Stimulated activated CD8-positive, alpha-beta memory T cell treated with anti-CD3 and anti-CD28 coated beads, Interleukin-2, amount 100 ng/mL, for 1 hour (primary cell): ENCODE measurements at regions not wholly inside any gene's neighbourhood (a gene's known extent, or its start where the extent isn't known, plus 50 kb on each side); places are given as distances from the start of the nearest gene placed in this dataset.

Experiments used
- DNase-seq, 2 donors: peaks; one replicate each; pipeline ENCODE4 v3.0.0-alpha.2; 2020; ENCODE audit warnings: low read depth in 2 of 2

DNA sequence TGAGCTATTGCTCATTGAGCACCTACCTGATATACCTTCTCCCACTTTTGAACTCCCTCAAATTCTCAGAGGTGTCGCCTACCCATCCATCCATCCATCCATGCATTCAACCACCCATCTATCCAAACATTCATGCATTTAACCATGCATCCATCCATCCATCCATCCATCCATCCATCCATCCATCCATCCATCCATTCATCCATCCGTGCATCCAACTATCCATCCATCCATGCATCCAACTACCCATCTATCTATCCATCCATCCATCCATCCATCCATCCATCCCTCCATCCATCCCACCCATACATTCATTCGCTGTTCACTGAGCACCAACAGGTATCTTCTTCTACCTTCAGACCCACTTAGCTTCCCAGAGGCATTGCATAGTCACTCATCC is 342.8 kb downstream of the CTTN start:
- DNase-seq, result no peak

DNA sequence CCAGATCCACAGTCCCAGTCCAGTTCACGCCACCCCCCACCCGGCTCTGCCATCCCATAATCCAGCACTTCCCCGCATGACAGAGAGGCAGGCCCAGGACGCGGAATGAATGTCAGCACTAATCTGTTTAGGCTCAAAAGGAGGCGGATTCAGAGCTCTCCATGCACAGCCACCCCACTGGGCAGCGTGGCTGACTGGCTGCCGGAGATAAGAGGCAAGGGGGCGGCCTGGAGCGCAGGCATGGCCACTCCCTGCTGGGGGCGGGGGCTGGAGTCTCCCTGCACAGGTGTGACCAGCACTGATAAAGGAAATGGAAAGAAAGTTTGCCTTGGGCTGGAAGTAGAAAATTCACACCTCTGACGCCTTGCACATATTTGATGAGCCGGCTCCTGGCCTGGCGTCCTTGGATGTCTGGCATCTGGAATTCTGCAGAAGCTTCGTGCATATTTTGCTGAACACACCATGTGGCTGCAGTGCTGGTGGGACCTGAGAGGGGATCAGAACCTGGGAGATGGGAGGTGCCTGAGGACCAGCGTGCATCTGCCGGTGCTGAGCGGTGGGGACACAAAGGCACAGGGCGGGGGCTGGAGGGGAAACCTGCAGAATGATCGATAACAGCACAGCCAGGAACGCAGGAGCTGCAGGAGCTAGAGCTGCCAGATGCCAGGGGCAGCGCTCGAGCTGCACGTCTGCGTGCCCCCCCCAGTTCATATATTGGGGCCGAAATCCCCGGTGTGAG is 344.4 kb downstream of the CTTN start:
- no peak for DNase-seq

DNA sequence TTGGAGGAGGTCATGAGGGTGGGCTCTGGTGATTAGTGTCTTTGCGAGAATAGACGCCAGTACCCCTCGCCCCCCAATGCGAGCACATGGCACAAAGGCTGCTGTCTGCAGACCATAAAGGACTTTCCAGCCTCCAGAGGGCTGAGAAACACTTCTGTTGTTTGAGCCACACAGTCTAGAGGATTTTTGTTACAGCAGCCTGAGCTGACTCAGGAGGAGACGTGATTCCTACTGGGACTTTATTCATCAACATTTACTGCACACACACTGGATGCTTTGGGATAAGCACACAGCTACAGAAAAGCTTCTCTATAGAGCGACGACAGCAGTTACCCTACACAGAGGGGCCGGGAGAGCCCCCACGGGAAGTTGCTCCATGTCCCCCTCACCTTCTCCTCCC is 345.0 kb downstream of the CTTN start:
- no peak for DNase-seq

DNA sequence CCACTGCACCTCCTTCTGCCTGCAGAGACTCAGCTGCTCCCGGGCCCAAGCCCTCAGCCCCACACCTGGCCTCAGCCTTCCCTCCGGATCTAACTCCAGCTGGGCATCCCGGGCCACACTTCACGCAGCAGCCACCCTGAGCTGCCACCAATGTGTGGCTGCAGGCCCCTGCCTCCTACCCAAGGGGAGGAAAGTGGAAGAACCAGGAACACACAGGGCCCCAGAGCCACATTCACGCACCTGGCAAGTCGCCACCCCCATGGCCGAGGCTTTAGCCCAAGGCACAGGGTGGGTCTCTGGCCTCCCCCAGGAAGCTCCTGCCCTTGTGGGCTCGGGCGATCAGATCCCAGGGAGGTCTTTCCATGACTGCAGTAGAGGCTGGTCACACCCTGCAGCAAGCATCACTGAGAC is 345.6 kb downstream of the CTTN start:
- DNase-seq, result no peak

DNA sequence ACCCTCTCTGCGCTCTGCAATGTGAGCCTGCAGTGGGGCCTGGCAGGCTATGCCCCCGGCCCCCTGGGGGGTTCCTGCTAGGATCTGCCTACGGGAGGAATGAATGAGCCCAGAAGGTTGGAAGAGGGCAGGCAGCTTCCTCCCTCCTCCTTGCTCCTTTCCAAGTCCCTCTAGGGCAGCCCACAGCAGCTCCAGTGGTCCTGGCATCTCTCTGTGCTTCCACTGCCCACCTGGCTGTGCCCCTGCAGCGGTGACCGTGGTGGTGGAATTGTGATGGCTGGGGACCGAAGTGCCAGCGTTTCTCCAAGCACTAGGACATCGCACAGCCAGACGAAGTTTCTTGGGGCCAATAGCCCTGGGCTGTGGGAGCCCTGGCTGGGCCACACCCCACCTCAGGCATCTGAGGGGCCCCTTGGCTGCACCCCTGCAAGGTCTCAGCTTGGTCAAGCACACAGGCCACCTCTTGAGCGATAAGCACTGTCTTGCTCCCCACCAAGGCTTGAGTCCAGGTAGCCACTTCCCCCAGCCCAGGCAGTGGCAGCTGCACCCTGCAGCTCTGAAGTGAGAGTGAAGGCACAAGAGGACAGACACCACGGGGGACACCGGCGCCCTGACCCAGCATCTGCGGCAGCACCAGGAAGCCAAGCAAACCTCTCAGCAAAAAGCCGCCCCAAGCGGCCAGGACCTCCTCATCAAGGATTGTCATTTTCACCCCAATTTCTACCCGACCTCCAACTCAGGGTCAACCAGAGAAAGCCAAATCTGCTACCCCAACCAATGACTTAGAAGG is 346.3 kb downstream of the CTTN start:
- DNase-seq, result no peak

DNA sequence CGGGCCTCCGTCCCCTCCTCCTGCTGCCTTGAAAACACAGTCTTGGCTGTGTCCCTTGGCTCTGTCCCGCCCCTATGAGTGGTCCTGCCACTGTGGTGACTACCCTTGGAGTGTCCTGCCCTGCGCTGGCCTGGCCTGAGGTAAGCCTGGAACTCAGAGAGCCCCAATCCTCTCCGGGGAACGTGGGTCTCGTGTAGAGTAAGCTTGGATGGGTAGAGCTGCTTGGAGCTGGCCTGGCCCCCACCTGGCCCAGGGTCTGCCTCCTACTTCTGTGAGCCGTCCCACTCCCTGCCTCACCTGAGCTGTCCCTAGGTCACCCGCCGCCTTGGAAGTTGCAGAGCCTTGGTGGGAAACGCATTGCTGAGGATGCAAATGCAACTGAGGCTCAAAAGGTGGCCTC is 347.1 kb downstream of the CTTN start:
- no peak for DNase-seq

DNA sequence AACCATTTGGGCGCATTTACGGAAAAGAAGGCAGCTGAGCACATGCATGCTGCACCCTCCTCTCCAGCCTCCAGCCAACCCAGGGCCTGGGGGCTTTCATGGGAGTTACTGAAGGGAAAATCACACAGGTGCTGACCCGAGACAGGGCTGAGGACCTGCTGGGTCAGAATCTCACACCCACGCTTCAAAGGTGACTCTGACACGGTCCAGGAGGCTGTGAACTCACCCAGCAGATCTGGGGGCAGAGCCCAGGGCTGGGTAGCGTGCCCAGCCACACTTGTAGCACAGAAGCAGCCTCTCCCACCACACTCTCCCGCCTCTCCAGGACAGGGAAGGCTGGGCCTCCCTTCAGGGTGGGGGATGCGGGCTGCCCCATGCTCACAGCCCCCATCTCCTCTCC is 347.6 kb downstream of the CTTN start:
- DNase-seq, result no peak

DNA sequence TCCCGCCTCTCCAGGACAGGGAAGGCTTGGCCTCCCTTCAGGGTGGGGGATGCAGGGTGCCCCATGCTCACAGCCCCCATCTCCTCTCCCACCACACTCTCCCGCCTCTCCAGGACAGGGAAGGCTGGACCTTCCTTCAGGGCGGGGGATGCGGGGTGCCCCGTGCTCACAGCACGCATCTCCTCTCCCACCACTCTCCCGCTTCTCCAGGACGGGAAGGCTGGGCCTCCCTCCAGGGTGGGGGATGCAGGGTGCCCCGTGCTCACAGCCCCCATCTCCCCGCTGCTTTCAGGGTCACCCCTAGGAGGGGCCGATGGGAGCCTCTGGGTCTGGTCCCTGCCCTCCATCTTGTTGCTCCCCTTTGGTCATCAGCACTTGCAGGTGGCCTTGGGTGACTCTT is 348.0 kb downstream of the CTTN start:
- DNase-seq, result no peak

DNA sequence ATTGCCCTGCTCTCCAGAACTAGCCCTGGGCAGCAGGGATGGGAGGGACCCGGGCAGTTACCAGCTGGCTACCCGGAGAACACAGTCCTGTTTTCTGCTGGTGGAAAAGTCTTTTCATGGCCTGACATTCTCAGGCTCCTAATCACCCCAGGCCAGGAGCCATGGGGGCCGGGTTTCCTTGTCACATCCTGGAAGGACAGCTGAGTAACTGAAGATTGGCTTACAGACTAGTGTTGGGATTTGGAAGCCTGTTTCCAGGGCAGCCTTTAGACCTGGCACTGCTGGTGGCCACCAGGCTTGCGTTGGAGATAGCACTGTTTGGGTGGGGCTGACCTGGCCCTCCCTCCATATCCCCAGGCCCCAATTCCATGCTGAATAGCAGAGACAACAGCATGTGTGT is 349.0 kb downstream of the CTTN start:
- DNase-seq, result no peak

DNA sequence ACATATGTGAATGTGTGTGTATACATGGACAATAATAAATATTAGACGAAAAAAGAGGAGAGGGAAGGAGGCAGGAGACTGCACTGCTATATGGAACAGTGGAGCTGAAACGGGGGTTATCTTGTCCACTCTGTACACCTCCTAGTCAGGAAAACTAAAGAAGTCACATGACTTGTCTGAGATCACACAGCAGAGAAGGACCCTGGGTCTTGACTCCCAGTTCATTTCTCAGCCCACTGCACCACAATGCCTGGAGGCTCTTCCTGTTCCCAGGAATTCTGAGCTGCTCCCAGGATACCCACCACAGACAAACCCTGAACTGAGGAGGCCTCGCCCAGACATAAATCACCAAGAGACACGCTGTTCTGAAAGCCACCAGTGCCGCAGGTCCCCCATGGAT is 349.6 kb downstream of the CTTN start:
- DNase-seq, result no peak

DNA sequence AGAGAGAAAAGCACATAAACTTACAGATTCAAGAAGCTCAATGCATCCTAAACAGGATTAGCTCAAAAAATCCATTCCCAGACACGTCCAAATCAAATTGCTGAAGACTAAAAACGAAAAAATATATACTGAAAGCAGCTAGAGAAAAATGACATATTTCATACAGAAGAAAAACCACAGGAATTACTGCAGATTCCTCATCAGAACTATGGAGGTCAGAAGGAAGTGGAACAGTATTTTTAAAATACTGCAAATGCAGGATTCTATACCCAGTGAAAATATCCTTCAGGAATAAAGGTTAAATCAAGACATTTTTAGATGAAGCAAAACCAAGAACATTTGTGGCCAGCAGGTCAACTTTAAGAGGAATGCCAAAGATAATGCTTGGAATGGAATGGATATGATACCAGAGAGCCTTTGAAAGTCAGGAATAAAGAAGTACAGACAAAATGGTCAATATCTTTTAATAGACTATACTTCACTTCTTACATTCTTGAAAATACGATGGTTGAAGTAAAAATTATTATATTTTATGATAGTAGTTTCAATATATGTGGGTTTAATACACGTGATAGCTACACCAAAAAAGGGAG is 352.9 kb downstream of the CTTN start:
- no peak for DNase-seq

DNA sequence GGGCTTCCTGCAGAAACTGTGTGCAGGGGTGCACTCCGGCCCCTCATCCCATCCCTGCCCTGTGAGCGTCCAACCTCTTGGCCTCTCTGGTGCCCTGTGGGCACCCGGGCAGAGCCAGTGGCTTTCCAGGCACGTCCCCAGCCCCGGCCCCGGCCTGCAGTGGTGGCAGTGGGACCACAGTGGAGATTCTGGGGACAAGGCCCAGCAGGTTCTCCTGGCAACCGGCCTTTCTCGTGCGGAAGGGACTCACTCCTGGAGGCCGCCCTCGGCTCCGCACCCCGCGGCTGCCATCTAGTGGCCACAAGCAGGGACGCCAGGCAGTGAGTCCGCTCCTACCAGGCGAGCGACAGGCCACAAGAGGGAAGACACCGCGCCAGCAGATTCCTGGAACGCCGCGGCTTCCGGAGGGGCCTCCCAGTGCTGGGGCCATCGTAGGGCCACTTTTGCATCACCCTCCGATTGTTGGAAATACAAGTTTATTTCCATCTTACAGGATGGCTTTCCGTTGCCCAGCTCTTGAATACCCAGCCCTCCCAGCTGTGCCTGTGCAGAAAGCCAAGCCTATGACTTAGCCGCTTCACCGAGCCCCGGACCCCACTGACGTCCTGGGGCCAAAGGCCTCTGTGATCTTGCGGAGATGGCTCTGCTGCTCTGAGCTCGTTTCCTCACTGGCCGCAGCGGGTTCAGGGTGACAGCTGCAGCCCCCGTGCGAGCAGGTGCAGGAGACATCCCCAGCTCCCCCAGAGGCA is 357.3 kb downstream of the CTTN start:
- DNase-seq, result peak; percentile 6 to 16

DNA sequence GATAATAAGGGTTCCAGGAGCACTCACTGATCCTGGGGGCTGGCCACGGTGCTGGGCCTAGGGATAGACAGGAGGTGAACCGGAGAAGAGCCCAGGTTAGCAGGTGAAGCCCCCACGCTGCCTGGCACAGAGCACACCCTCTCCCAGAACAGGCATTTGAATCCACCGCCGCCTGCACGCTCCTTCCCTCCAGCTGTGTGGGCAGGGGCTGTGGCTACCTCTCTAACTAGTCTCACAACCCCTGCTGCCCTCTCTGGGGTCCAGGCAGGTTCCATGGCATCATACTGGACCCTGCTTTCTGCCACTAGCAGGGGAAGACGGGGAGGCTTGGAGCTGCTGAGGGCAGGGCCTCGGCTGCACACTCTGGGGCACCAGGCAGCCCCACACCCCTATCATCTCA is 358.0 kb downstream of the CTTN start:
- no peak for DNase-seq

DNA sequence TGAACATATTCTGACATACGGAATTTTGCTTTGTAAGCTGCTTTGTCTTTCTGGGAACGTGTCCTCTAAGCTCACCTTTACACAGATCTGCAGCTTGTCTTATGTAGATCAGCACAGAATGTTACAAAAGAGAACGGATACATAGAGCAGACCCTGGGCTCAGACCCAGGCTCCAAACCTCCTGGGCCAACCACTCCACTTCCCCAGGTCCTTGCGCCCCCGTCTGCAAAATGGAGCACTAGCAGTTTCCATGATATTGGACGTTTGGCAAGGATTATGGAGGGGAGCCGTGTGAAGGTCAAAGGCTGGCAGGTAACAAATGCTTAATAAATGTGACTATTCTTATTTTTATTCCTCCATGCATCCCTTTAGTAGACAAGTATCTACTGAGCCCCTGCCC is 358.4 kb downstream of the CTTN start:
- no peak for DNase-seq

DNA sequence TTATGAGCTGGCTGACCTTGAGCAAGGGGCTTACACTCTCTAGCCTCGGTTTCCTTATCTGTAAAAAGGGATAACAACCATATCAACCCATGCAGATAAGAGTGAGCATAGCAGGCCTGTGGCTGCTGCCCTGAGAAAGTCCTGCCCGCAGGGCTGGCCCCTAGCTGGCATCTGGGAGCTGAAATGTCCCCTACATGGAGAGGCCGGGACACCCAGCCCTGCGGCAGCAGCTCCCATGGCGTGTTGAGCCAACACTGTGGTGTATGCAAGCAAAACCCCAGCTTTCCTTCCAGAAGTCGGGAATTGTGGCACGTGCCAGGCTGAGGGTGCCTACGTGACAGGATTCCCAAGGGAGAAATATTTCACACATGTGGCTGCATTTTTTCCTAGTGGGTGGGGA is 358.9 kb downstream of the CTTN start:
- no peak for DNase-seq

DNA sequence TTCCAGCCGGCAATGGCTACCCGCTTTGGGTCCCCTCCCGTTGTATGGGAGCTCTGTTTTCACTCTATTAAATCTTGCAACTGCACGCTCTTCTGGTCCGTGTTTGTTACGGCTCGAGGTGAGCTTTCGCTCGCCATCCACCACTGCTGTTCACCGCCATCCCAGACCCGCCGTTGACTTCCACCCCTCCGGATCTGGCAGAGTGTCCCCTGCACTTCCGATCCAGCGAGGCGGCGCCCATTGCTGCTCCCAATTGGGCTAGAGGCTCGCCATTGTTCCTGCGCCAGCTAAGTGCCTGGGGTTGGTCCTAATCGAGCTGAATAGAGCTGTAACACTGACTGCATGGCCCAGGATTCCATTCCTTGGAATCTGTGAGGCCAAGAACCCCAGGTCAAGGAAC is 359.9 kb downstream of the CTTN start:
- no peak for DNase-seq

DNA sequence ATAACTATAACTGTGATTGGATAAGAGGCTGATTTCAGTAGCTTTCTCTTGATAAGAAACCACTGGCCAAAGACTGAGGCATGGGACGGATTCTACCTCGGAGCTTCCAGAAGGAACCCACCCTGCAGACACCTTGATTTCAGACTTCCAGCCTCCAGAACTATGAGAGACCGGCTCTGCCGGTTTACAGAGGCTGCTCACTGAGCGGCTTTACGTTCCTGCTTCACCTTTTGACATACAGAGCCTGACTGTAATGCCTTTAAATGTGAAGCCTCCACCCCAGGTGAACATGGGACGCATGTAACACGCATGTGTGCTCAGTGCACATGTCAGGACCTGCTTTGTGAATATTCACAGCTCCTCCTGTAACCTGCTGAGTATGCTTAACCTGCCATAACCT is 361.5 kb downstream of the CTTN start:
- DNase-seq, result no peak

DNA sequence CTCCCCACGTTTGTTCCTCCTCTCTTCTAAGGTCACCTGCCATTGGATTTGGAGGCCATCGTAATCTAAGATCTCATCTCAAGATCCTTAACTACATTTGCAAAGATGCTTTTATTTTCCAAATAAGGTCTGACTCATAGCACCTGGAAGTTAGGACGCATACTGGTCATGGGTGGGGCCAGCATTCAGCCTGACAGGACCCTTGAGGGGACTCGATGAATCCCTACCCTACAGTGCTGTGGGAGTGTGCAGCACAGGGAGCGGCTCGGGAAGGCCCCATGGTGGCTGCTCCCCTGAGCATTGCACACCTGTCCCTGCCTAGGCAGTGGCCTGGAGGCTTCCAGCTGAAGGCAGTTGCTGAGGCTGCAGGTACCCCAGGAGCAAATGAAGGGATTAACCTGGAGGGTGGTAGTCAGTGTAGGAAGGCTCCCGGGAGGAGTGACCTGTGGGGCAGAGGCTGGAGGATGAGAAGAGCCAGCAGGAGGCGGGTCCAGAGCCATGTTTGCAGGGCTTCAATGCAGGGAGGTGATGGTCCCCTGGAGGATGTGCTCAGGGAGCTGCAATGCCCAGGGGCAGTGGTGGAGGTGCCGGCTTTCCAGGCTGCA is 362.2 kb downstream of the CTTN start:
- DNase-seq, result no peak

DNA sequence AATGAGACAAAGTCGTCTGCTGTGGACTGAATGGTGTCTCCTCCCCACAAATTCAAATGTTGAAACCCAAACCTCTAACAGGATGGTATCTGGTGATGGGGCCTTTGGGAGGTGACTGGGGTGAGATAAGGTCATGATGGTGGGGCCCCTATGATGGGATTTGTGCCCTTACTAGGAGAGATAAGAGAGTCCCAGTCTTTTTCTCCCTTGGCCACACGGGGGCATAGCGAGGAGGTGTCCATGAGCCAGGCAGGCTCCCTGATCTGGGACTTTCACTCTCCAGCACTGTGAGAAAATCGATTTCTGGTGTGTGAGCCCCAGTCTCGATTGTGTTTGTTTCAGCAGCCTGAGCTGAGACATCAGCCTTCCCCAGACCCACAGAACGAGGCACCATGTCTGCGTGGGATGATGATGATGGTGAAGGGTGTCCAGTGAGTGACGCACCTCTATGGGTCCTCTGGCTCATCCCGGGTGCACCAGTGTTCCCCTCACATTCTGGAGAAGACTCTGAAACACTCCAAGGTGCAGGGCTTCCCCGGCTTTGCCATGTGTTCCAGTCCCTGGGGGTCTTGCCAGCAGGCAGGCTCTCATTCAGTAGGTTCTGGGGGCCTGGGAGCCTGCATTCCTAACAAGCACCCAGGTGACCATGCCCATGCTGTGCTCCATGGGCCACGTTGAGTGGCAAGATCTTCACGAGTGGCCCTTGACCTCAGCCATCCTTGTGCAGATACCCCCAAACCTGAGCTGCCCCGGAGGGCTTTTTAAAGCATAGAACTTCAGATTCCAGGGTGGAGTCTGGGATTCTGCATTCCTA is 363.0 kb downstream of the CTTN start:
- no peak for DNase-seq

DNA sequence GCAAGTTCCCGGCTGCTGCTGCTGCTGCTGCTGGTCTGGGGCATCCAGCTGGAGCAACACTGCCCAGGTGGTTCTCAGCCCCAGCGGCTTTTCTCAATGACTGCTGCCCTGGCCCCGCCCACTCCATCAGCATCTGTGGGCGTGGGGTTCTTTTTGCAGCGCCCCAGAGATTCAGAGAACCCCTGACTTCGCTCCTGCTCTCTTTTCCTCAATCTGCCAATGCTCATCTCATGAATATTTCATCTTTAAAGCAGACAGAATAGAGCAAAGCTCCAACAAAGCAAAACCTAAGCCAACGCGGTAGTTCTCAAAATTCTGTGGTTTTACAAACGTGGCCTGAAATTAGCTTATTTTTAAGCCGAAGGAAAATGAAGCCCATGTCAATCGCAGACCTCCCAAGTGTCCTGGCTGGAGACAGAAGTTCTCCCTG is 363.6 kb downstream of the CTTN start:
- no peak for DNase-seq

DNA sequence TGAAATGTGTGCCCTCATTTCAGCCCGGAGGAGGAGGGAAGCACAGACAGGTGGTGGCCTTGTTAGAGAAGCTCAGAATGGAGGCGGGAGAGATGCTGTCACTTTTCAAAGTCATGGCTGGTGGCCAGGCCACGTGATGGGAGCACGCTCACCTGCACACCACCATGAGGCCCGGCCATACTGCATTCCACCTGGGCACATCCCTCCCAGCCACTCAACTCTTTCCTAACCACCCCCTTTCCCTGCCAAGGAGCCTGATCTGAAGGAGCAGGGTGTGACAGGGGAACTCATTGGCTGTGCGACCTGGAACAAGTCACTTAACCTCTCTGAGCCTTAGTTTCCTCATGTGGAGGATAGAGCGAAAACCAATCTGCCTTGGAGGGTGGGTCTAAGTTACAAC is 364.5 kb downstream of the CTTN start:
- no peak for DNase-seq
